ENCODE measurements at regions not wholly inside any gene's neighbourhood (a gene's known extent, or its start where the extent isn't known, plus 50 kb on each side); places are given as distances from the start of the nearest gene placed in this dataset.

DNA sequence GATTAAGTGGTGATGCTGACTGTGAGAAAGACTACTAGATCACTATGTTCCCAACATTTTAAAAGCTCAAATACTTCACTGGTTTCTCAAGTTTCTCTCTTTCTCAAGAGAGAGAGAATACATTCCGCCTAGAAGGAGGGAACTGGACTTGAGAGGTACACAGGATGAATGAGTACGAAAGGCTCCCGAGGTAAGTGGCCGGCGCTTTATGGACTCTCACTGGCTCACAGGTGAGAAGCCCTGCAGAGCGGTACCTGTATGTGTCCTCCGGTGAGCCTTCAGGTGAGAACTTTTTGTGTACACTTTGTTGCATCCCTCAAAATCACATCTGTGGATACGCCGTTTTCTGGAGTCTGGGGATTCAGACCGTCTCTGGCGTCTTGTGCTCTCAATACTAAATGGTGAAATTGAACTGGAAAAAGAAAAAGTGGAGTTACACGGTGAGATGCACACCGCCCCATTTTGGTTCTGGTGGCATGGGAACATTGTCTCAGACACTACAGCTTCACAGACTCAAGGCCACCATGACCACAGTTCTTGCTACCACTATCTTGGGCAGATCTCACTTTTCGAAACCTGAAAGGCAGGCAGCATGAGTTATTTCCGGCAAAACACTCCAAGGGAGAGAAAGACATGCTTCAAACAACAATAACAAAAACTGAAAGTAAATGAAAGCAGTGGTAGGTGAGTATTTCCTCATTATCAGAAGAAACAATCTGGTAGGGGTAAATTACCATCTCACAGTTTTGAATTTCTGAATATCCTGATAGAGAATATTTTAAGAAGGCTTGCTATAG lies 418.9 kb downstream of the KLF12 start:
- Histone ChIP-seq H3K4me3 (replicated peaks; ENCODE audit: low read depth, low read length) (no peak overlapping the region), H3K36me3 (ENCODE audit: control insufficient read depth, insufficient read depth, low read length) (peaks cover 4% of the 10 kb centered on the region), H3K27me3 (replicated peaks; ENCODE audit: control insufficient read depth, insufficient read depth, low read length) (no peaks in the 10 kb centered on the region)
- DNase-seq (ENCODE audit: extremely low read depth, insufficient read length), result peak; percentile 72
- TF ChIP-seq CTCF (IDR thresholded peaks at IDR 0.05; ENCODE audit: insufficient read depth, low read length, poor library complexity, severe bottlenecking), result no peak

DNA sequence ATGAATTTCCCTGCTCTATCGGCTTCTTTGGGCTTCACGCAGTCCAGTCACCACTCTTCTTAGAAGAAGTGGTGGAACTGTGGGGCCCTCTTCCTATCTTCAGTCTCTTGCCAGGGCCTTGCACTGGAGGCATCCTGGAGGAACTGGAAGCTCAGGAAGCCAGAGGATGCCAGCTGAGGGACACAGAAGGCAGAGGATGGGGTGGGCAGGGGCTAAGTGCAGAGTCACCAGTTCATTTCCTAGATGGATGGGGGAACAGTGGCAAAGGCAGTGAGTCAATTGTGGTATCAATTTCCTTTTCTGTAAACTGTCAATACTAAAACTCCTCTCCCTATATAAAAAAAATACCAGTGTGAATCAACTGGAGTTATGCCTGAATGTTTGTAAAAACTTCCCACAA lies 419.7 kb downstream of the KLF12 start:
- no peak overlapping the region for H3K4me3 ChIP-seq (replicated peaks; ENCODE audit: low read depth, low read length)
- peaks cover 4% of the 10 kb centered on the region for H3K36me3 ChIP-seq (ENCODE audit: control insufficient read depth, insufficient read depth, low read length)
- H3K27me3 ChIP-seq (replicated peaks; ENCODE audit: control insufficient read depth, insufficient read depth, low read length), result no peaks in the 10 kb centered on the region
- TF ChIP-seq CTCF (IDR thresholded peaks at IDR 0.05; ENCODE audit: insufficient read depth, low read length, poor library complexity, severe bottlenecking), result no peak
- no peak for DNase-seq (ENCODE audit: extremely low read depth, insufficient read length)

- TF ChIP-seq CTCF (IDR thresholded peaks at IDR 0.05; ENCODE audit: insufficient read depth, low read length, poor library complexity, severe bottlenecking), result peak; percentile 76
- peak; percentile 17 for DNase-seq (ENCODE audit: extremely low read depth, insufficient read length)
- Histone ChIP-seq H3K4me3 (replicated peaks; ENCODE audit: low read depth, low read length) (no peak overlapping the region), H3K36me3 (ENCODE audit: control insufficient read depth, insufficient read depth, low read length) (no peaks in the 10 kb centered on the region), H3K27me3 (replicated peaks; ENCODE audit: control insufficient read depth, insufficient read depth, low read length) (no peaks in the 10 kb centered on the region)
Observed at GRCh38 chr13:73708393-73708985, 425.7 kb downstream of the KLF12 start.

GRCh38 chr13:73704587-73704986 lies 429.6 kb downstream of the KLF12 start:
- no peak overlapping the region for H3K4me3 ChIP-seq (replicated peaks; ENCODE audit: low read depth, low read length)
- H3K36me3 ChIP-seq (ENCODE audit: control insufficient read depth, insufficient read depth, low read length), result no peaks in the 10 kb centered on the region
- no peak for TF ChIP-seq CTCF (IDR thresholded peaks at IDR 0.05; ENCODE audit: insufficient read depth, low read length, poor library complexity, severe bottlenecking)
- no peak for DNase-seq (ENCODE audit: extremely low read depth, insufficient read length)
- H3K27me3 ChIP-seq (replicated peaks; ENCODE audit: control insufficient read depth, insufficient read depth, low read length), result no peaks in the 10 kb centered on the region

GRCh38 chr13:73703606-73704005 lies 430.6 kb downstream of the KLF12 start:
- H3K36me3 ChIP-seq (ENCODE audit: control insufficient read depth, insufficient read depth, low read length), result no peaks in the 10 kb centered on the region
- no peak for TF ChIP-seq CTCF (IDR thresholded peaks at IDR 0.05; ENCODE audit: insufficient read depth, low read length, poor library complexity, severe bottlenecking)
- DNase-seq (ENCODE audit: extremely low read depth, insufficient read length), result no peak
- H3K27me3 ChIP-seq (replicated peaks; ENCODE audit: control insufficient read depth, insufficient read depth, low read length), result no peaks in the 10 kb centered on the region
- no peak overlapping the region for H3K4me3 ChIP-seq (replicated peaks; ENCODE audit: low read depth, low read length)
